Natural killer cell (primary cell): ENCODE measurements at regions not wholly inside any gene's neighbourhood (a gene's known extent, or its start where the extent isn't known, plus 50 kb on each side); places are given as distances from the start of the nearest gene placed in this dataset.

Experiments
- ATAC-seq, 3 donors: fragments of 150-1000 bp in 2 of 3; fragments of 200-7000 bp in 1 of 3; cut with Tn5 transposase; 1 replicate in 1 of 3; 2 replicates in 2 of 3; pipeline ENCODE4 v1.10.0; 2021; ENCODE audit warnings: mild to moderate bottlenecking in 2 of 3, moderate library complexity in 2 of 3
- DNase-seq, 2 donors: peaks; one replicate each; pipeline versions ENCODE4 v3.0.0 to v3.0.0-alpha.2; 2013 to 2021; ENCODE audit warnings: mixed read lengths in 1 of 2
- H3K27ac ChIP-seq: one replicate; pipeline ENCODE4 v1.5.1; 2013; ENCODE audit warnings: mild to moderate bottlenecking, low read length
- H3K27me3 ChIP-seq: one replicate; pipeline ENCODE4 v1.6.1; 2013; ENCODE audit warnings: low read length; ENCODE audit not compliant: control insufficient read depth, insufficient read depth
- H3K36me3 ChIP-seq: one replicate; pipeline ENCODE4 v1.6.1; 2013; ENCODE audit warnings: low read length; ENCODE audit not compliant: control insufficient read depth, insufficient read depth
- H3K4me1 ChIP-seq: one replicate; pipeline ENCODE4 v1.6.1; 2013; ENCODE audit warnings: low read length; ENCODE audit not compliant: control insufficient read depth, insufficient read depth
- H3K4me3 ChIP-seq: one replicate; pipeline ENCODE4 v1.5.1; 2013; ENCODE audit warnings: low read length
- H3K9me3 ChIP-seq: one replicate; pipeline ENCODE4 v1.6.1; 2013; ENCODE audit warnings: low read length; ENCODE audit not compliant: control insufficient read depth, insufficient read depth
- H3K27ac Mint-ChIP-seq, 2 donors: one replicate each; pipeline ENCODE4 v1.8.0; 2022; ENCODE audit warnings: mild to moderate bottlenecking in 2 of 2, mixed read lengths in 2 of 2, moderate library complexity in 1 of 2
- H3K27me3 Mint-ChIP-seq, 2 donors: one replicate each; pipeline ENCODE4 v1.8.0; 2022; ENCODE audit warnings: low read depth in 2 of 2, mixed read lengths in 2 of 2
- H3K36me3 Mint-ChIP-seq: one replicate; pipeline ENCODE4 v1.8.0; 2022; ENCODE audit warnings: mixed read lengths
- H3K4me1 Mint-ChIP-seq, 2 donors: one replicate each; pipeline ENCODE4 v1.8.0; 2022; ENCODE audit warnings: mixed read lengths in 2 of 2
- H3K4me3 Mint-ChIP-seq: one replicate; pipeline ENCODE4 v1.8.0; 2022; ENCODE audit warnings: mild to moderate bottlenecking, moderate library complexity, mixed read lengths
- H3K9me3 Mint-ChIP-seq, 2 donors: one replicate each; pipeline ENCODE4 v1.8.0; 2022; ENCODE audit warnings: mixed read lengths in 2 of 2
- CTCF ChIP-seq: fragments of 200-600 bp; IDR thresholded peaks from one replicate; pipeline ENCODE4 v1.8.0; 2022; ENCODE audit warnings: antibody characterized with exemption
- WGBS: methylation state at CpG from one replicate; pipeline ENCODE4 v1.1.7; 2013; ENCODE audit warnings: missing lambda C conversion rate; ENCODE audit not compliant: insufficient coverage; 5-methylcytosine and 5-hydroxymethylcytosine counted together
- intact Hi-C: fragments of 100-400 bp; cut with micrococcal nuclease; formaldehyde crosslinking; loops from one replicate; pipeline ENCODE4 v1.14.2; 2022

- H3K36me3 Mint-ChIP-seq = no peaks in the 10 kb centered on the region
- H3K27me3 Mint-ChIP-seq = no peaks in the 10 kb centered on the region
- intact Hi-C loops = no loop called here
- H3K27ac Mint-ChIP-seq = no peak overlapping the region
- no peaks in the 10 kb centered on the region for H3K27me3 ChIP-seq
- no peaks in the 10 kb centered on the region for H3K4me1 Mint-ChIP-seq
- no peaks in the 10 kb centered on the region for H3K4me1 ChIP-seq
- no peak for TF ChIP-seq CTCF
- 85% methylated on average over 3 of the region's 5 CpGs for WGBS
- no peak for ATAC-seq
- H3K27ac ChIP-seq = no peak overlapping the region
- H3K4me3 Mint-ChIP-seq = no peak overlapping the region
- no peak for DNase-seq
- no peaks in the 10 kb centered on the region for H3K36me3 ChIP-seq
- no peak overlapping the region for H3K4me3 ChIP-seq
- peaks cover 3 to 6% of the 10 kb centered on the region in 2 donors for H3K9me3 Mint-ChIP-seq
- no peaks in the 10 kb centered on the region for H3K9me3 ChIP-seq
These were observed 744.7 kb downstream of the KCNA4 start for GRCh38 chr11:29272019-29272654.

- no peak overlapping the region for H3K27ac ChIP-seq
- H3K4me3 ChIP-seq = no peak overlapping the region
- DNase-seq (no peak), ATAC-seq (no peak)
- no peaks in the 10 kb centered on the region for H3K4me1 ChIP-seq
- H3K27me3 ChIP-seq = no peaks in the 10 kb centered on the region
- Mint-ChIP-seq H3K36me3 (no peaks in the 10 kb centered on the region), H3K27me3 (no peaks in the 10 kb centered on the region), H3K4me3 (no peak overlapping the region), H3K4me1 (no peaks in the 10 kb centered on the region), H3K9me3 (peaks cover 3 to 6% of the 10 kb centered on the region in 2 donors), H3K27ac (no peak overlapping the region)
- no peaks in the 10 kb centered on the region for H3K36me3 ChIP-seq
- TF ChIP-seq CTCF = no peak
- WGBS = no CpG with 5 or more reads among the region's 1 CpG
- intact Hi-C loops = no loop called here
- no peaks in the 10 kb centered on the region for H3K9me3 ChIP-seq
These were observed 745.2 kb downstream of the KCNA4 start for GRCh38 chr11:29271616-29272015.

- no peaks in the 10 kb centered on the region for H3K4me1 Mint-ChIP-seq
- peaks cover under 1 to 6% of the 10 kb centered on the region in 2 donors for H3K9me3 Mint-ChIP-seq
- ATAC-seq (no peak), DNase-seq (no peak)
- no peak for TF ChIP-seq CTCF
- H3K36me3 Mint-ChIP-seq = no peaks in the 10 kb centered on the region
- H3K27me3 Mint-ChIP-seq = no peaks in the 10 kb centered on the region
- no peaks in the 10 kb centered on the region for H3K9me3 ChIP-seq
- intact Hi-C loops = no loop called here
- no peaks in the 10 kb centered on the region for H3K27me3 ChIP-seq
- H3K4me3 Mint-ChIP-seq = no peak overlapping the region
- no peak overlapping the region for H3K27ac ChIP-seq
- no peaks in the 10 kb centered on the region for H3K36me3 ChIP-seq
- no peak overlapping the region for H3K4me3 ChIP-seq
- WGBS = 95% methylated on average over 2 of the region's 2 CpGs
- H3K27ac Mint-ChIP-seq = no peak overlapping the region
- no peaks in the 10 kb centered on the region for H3K4me1 ChIP-seq
These were observed 748.1 kb downstream of the KCNA4 start for GRCh38 chr11:29268733-29269132.

GRCh38 chr11:29265792-29266191 is 751.0 kb downstream of the KCNA4 start:
- DNase-seq (no peak), ATAC-seq (no peak)
- H3K9me3 ChIP-seq = peaks cover 10% of the 10 kb centered on the region
- H3K4me1 ChIP-seq = no peaks in the 10 kb centered on the region
- Mint-ChIP-seq H3K27ac (no peak overlapping the region), H3K4me3 (no peak overlapping the region), H3K4me1 (no peaks in the 10 kb centered on the region), H3K27me3 (no peaks in the 10 kb centered on the region), H3K36me3 (no peaks in the 10 kb centered on the region), H3K9me3 (peaks cover 9 to 10% of the 10 kb centered on the region in 2 donors)
- WGBS = 71% methylated on average over 3 of the region's 3 CpGs
- H3K36me3 ChIP-seq = no peaks in the 10 kb centered on the region
- H3K27me3 ChIP-seq = no peaks in the 10 kb centered on the region
- no peak for TF ChIP-seq CTCF
- no peak overlapping the region for H3K27ac ChIP-seq
- intact Hi-C loops = no loop called here
- no peak overlapping the region for H3K4me3 ChIP-seq
